Liver (tissue), 3 donors: ENCODE measurements at regions not wholly inside any gene's neighbourhood (a gene's known extent, or its start where the extent isn't known, plus 50 kb on each side); places are given as distances from the start of the nearest gene placed in this dataset.

Experiments used
- FOXA1 ChIP-seq: IDR thresholded peaks from 2 replicates; pipeline ENCODE4 v1.6.1; 2016; ENCODE audit warnings: antibody characterized with exemption
- GABPA ChIP-seq, 2 donors: IDR thresholded peaks in 1 of 2; conservative IDR thresholded peaks in 1 of 2; 2 replicates each; pipeline ENCODE4 v1.6.1; 2016; ENCODE audit warnings: antibody characterized with exemption in 2 of 2, mild to moderate bottlenecking in 1 of 2, moderate library complexity in 1 of 2
- JUND ChIP-seq, 2 donors: IDR thresholded peaks; 2 replicates each; pipeline ENCODE4 v1.6.1; 2016; ENCODE audit warnings: antibody characterized with exemption in 2 of 2
- RAD21 ChIP-seq, 2 donors: IDR thresholded peaks; 2 replicates each; pipeline ENCODE4 v1.6.1; 2016; ENCODE audit warnings: antibody characterized with exemption in 2 of 2, mild to moderate bottlenecking in 2 of 2
- TF ChIP-seq, protein P1 (sequence below): fragments of 150-350 bp; IDR thresholded peaks from 2 replicates; pipeline ENCODE4 v1.5.1; 2017; ENCODE audit warnings: improper control_type of control experiment, low read depth, low read length; ENCODE audit not compliant: missing input control
- TF ChIP-seq, protein P2 (sequence below): IDR thresholded peaks from 2 replicates; pipeline ENCODE4 v1.6.1; 2016; ENCODE audit warnings: antibody characterized with exemption
- TF ChIP-seq, protein P3 (sequence below): IDR thresholded peaks from 2 replicates; pipeline ENCODE4 v1.6.1; 2016; ENCODE audit warnings: antibody characterized with exemption, mild to moderate bottlenecking
- donor health status: healthy.
- donor health status: healthy.

DNA sequence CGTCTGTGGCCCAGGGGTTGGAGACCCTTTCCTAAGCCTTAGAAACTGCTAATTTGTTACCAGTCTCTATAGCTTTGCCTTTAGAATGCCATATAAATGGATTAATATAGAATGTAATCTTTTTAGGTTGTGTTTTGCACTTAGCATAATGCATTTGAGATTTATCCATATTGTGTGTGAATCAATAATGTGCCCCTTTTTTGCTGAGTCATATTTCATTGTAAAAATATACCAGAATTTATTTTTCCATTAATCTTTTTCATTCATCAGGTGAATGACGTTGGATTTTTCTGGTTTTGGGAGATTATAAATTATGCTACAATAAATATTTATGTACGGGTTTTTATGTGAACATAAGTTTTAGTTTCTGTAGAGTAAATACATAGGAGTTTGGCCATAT, 478.8 kb upstream of the MAGEB18 start:
- TF ChIP-seq, protein P1, sequence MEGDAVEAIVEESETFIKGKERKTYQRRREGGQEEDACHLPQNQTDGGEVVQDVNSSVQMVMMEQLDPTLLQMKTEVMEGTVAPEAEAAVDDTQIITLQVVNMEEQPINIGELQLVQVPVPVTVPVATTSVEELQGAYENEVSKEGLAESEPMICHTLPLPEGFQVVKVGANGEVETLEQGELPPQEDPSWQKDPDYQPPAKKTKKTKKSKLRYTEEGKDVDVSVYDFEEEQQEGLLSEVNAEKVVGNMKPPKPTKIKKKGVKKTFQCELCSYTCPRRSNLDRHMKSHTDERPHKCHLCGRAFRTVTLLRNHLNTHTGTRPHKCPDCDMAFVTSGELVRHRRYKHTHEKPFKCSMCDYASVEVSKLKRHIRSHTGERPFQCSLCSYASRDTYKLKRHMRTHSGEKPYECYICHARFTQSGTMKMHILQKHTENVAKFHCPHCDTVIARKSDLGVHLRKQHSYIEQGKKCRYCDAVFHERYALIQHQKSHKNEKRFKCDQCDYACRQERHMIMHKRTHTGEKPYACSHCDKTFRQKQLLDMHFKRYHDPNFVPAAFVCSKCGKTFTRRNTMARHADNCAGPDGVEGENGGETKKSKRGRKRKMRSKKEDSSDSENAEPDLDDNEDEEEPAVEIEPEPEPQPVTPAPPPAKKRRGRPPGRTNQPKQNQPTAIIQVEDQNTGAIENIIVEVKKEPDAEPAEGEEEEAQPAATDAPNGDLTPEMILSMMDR: no peak
- TF ChIP-seq RAD21 (IDR thresholded peaks at IDR 0.05) (no peak), FOXA1 (no peak), GABPA (IDR thresholded peaks at IDR 0.05 in 1 of 2, conservative IDR thresholded peaks at IDR 0.05 in 1 of 2) (no peak), JUND (IDR thresholded peaks at IDR 0.05) (no peak)
- TF ChIP-seq, protein P2, sequence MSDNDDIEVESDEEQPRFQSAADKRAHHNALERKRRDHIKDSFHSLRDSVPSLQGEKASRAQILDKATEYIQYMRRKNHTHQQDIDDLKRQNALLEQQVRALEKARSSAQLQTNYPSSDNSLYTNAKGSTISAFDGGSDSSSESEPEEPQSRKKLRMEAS: no peak
- TF ChIP-seq, protein P3, sequence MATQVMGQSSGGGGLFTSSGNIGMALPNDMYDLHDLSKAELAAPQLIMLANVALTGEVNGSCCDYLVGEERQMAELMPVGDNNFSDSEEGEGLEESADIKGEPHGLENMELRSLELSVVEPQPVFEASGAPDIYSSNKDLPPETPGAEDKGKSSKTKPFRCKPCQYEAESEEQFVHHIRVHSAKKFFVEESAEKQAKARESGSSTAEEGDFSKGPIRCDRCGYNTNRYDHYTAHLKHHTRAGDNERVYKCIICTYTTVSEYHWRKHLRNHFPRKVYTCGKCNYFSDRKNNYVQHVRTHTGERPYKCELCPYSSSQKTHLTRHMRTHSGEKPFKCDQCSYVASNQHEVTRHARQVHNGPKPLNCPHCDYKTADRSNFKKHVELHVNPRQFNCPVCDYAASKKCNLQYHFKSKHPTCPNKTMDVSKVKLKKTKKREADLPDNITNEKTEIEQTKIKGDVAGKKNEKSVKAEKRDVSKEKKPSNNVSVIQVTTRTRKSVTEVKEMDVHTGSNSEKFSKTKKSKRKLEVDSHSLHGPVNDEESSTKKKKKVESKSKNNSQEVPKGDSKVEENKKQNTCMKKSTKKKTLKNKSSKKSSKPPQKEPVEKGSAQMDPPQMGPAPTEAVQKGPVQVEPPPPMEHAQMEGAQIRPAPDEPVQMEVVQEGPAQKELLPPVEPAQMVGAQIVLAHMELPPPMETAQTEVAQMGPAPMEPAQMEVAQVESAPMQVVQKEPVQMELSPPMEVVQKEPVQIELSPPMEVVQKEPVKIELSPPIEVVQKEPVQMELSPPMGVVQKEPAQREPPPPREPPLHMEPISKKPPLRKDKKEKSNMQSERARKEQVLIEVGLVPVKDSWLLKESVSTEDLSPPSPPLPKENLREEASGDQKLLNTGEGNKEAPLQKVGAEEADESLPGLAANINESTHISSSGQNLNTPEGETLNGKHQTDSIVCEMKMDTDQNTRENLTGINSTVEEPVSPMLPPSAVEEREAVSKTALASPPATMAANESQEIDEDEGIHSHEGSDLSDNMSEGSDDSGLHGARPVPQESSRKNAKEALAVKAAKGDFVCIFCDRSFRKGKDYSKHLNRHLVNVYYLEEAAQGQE: no peak
